ENCODE measurements at regions not wholly inside any gene's neighbourhood (a gene's known extent, or its start where the extent isn't known, plus 50 kb on each side); places are given as distances from the start of the nearest gene placed in this dataset.

DNA sequence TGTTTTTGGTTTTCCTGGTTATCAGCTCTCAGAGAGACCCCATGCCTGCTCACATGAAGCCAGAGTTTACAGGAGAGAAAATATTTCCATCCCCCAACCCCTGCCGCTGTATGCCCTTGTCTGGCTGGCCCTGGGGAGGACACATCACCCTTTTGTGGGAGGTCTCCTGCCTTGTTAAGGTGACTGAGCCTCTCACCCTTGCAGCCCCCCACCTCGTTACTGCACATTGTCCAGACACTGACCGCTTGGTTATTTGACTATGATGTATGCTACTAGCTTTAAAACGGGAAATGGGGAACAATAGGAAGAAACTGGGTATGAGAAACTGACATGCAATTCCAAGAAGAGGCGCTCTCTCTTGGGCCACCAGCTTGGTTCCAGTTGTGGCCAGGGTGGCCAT, 51.1 kb upstream of the RFPL3 start:
- H3K4me1 Mint-ChIP-seq (ENCODE audit: low read depth) = no peaks in the 10 kb centered on the region
- no peaks in the 10 kb centered on the region for H3K36me3 Mint-ChIP-seq (ENCODE audit: insufficient read depth)
- no peak for ATAC-seq

DNA sequence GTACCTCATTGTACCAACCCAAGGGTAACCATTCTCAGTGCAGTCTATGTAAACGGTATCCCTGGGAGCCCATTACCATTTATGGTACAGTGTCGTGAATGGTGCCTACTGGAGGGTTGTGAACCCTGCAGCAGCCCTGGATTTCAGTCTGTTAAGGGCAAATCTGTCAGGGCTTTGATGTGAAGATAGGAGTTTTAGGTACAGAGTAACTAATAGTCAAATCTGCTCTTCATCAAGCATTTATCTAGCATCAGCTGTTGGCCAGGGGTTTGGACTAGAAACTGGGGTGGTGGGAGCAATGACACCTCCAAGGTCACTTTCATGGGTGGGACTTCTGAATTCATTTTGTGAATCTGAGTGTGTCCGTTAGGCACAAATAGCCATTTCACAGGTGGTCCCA, 50.6 kb upstream of the RFPL3 start:
- Mint-ChIP-seq H3K9me3 (no peaks in the 10 kb centered on the region), H3K36me3 (ENCODE audit: insufficient read depth) (no peaks in the 10 kb centered on the region), H3K4me3 (no peak overlapping the region), H3K4me1 (ENCODE audit: low read depth) (no peaks in the 10 kb centered on the region), H3K27me3 (ENCODE audit: low read depth) (peaks cover 53% of the 10 kb centered on the region)
- DNase-seq (no peak), ATAC-seq (no peak)

More for the DNA sequence above, 51.1 kb upstream of the RFPL3 start:
- H3K9me3 Mint-ChIP-seq = no peaks in the 10 kb centered on the region
- peaks cover 53% of the 10 kb centered on the region for H3K27me3 Mint-ChIP-seq (ENCODE audit: low read depth)
- no peak for DNase-seq
- H3K4me3 Mint-ChIP-seq = no peak overlapping the region

DNA sequence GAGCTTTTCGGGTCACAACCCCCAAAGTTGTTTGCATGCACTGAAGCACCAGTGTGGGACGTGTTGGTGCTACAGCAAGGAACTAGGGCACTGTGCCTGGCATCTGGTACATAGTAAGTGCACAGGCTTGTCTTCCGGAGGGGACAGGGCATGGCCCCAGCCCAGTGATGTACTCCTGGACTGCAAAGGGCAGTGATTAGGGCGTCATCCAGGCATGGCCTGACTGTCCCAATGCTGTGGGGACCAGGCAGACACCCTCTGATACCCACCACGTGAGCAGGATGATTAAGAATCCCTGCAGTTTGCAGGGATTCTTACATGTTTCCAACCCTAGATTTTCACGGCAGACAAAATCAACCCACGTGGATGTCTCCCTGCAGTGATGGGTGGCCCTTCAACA, 50.0 kb upstream of the RFPL3 start:
- no peak for DNase-seq
- H3K4me3 Mint-ChIP-seq = no peak overlapping the region

More for the DNA sequence above, 50.0 kb upstream of the RFPL3 start:
- Mint-ChIP-seq H3K9me3 (no peaks in the 10 kb centered on the region), H3K4me1 (ENCODE audit: low read depth) (no peaks in the 10 kb centered on the region), H3K36me3 (ENCODE audit: insufficient read depth) (no peaks in the 10 kb centered on the region), H3K27me3 (ENCODE audit: low read depth) (peaks cover 53% of the 10 kb centered on the region)
- ATAC-seq = no peak
